BJ (cell line): ENCODE measurements at regions not wholly inside any gene's neighbourhood (a gene's known extent, or its start where the extent isn't known, plus 50 kb on each side); places are given as distances from the start of the nearest gene placed in this dataset.

Experiments
- CTCF ChIA-PET: fragments of 350-600 bp; formaldehyde crosslinking; extraction: SDS; loops from one replicate; lab custom pipeline; 2021; ENCODE audit warnings: antibody characterized with exemption, inconsistent platforms; lab: Yijun Ruan, JAX
- POLR2A ChIA-PET: fragments of 300-600 bp; sonication (Branson Sonifier 250); formaldehyde crosslinking; extraction: SDS; loops from one replicate; lab custom pipeline; 2021; ENCODE audit warnings: antibody characterized with exemption; lab: Charles Lee
- DNase-seq: peaks from one replicate; pipeline ENCODE4 v3.0.0-alpha.2; 2011; ENCODE audit warnings: low read depth
- H3K27me3 ChIP-seq: 2 replicates; pipeline ENCODE4 v1.6.0; 2011; ENCODE audit warnings: low read length; ENCODE audit not compliant: control insufficient read depth, insufficient read depth
- H3K36me3 ChIP-seq: 2 replicates; pipeline ENCODE4 v1.5.1; 2011; ENCODE audit warnings: low read length; ENCODE audit not compliant: control insufficient read depth, insufficient read depth
- H3K4me3 ChIP-seq: 2 replicates; pipeline ENCODE4 v1.5.1; 2011; ENCODE audit warnings: low read depth, mild to moderate bottlenecking, control low read depth, low read length
- CTCF ChIP-seq: IDR thresholded peaks from 2 replicates; pipeline ENCODE4 v1.5.1; 2011; ENCODE audit warnings: low read depth, mild to moderate bottlenecking, control low read depth, inconsistent platforms, low read length, moderate library complexity; ENCODE audit not compliant: insufficient read depth

GRCh38 chr6:6508643-6509042 is 79.9 kb upstream of the LY86 start:
- no peaks in the 10 kb centered on the region for H3K27me3 ChIP-seq
- ChIA-PET CTCF (no interaction called here), POLR2A (no interaction called here)
- no peak overlapping the region for H3K4me3 ChIP-seq
- no peaks in the 10 kb centered on the region for H3K36me3 ChIP-seq
- DNase-seq: no peak
- no peak for TF ChIP-seq CTCF

- ChIA-PET POLR2A (no interaction called here), CTCF (no interaction called here)
- no peak for DNase-seq
- H3K27me3 ChIP-seq: no peaks in the 10 kb centered on the region
- no peaks in the 10 kb centered on the region for H3K36me3 ChIP-seq
- H3K4me3 ChIP-seq: no peak overlapping the region
- TF ChIP-seq CTCF: no peak
Observed at GRCh38 chr6:6509284-6509683, 79.2 kb upstream of the LY86 start.

- no peak for TF ChIP-seq CTCF
- H3K27me3 ChIP-seq: no peaks in the 10 kb centered on the region
- no peak overlapping the region for H3K4me3 ChIP-seq
- no peak for DNase-seq
- ChIA-PET POLR2A (no interaction called here), CTCF (no interaction called here)
- no peaks in the 10 kb centered on the region for H3K36me3 ChIP-seq
Observed at GRCh38 chr6:6512711-6513110, 75.8 kb upstream of the LY86 start.

- TF ChIP-seq CTCF: no peak
- POLR2A ChIA-PET: no interaction called here
- CTCF ChIA-PET: no interaction called here
- no peaks in the 10 kb centered on the region for H3K27me3 ChIP-seq
- H3K4me3 ChIP-seq: no peak overlapping the region
- no peaks in the 10 kb centered on the region for H3K36me3 ChIP-seq
- DNase-seq: no peak
Observed at GRCh38 chr6:6515691-6516607, 72.6 kb upstream of the LY86 start.

GRCh38 chr6:6516666-6517458 is 71.7 kb upstream of the LY86 start:
- Histone ChIP-seq H3K36me3 (no peaks in the 10 kb centered on the region), H3K27me3 (no peaks in the 10 kb centered on the region), H3K4me3 (no peak overlapping the region)
- CTCF ChIA-PET: no interaction called here
- no peak for TF ChIP-seq CTCF
- DNase-seq: no peak
- POLR2A ChIA-PET: no interaction called here
